ENCODE measurements at regions not wholly inside any gene's neighbourhood (a gene's known extent, or its start where the extent isn't known, plus 50 kb on each side); places are given as distances from the start of the nearest gene placed in this dataset.
A peak's percentile ranks its signal among the peaks of the same experiment; 100 is the strongest.

GRCh38 chr1:228809621-228810394 is 74.5 kb downstream of the RHOU start:
- peaks cover 45% of the 10 kb centered on the region for H3K4me1 ChIP-seq (ENCODE audit: control insufficient read depth, insufficient read depth, low read length)
- no peaks in the 10 kb centered on the region for H3K9me3 ChIP-seq (ENCODE audit: control insufficient read depth, insufficient read depth, low read length)
- no peak overlapping the region for H3K4me3 ChIP-seq (ENCODE audit: low read depth, low read length)
- no peak overlapping the region for H3K9ac ChIP-seq (ENCODE audit: low read depth, low read length)
- no peaks in the 10 kb centered on the region for H3K27me3 ChIP-seq (ENCODE audit: control insufficient read depth, insufficient read depth, low read length)
- H3K36me3 ChIP-seq (ENCODE audit: control insufficient read depth, insufficient read depth, low read length): no peaks in the 10 kb centered on the region
- peak overlapping the region; percentile 52 for H3K27ac ChIP-seq (ENCODE audit: low read depth, low read length)

- H3K27ac ChIP-seq (ENCODE audit: low read depth, low read length): no peak overlapping the region
- H3K9ac ChIP-seq (ENCODE audit: low read depth, low read length): no peak overlapping the region
- no peaks in the 10 kb centered on the region for H3K36me3 ChIP-seq (ENCODE audit: control insufficient read depth, insufficient read depth, low read length)
- H3K9me3 ChIP-seq (ENCODE audit: control insufficient read depth, insufficient read depth, low read length): no peaks in the 10 kb centered on the region
- H3K27me3 ChIP-seq (ENCODE audit: control insufficient read depth, insufficient read depth, low read length): no peaks in the 10 kb centered on the region
- peaks cover 39% of the 10 kb centered on the region for H3K4me1 ChIP-seq (ENCODE audit: control insufficient read depth, insufficient read depth, low read length)
- H3K4me3 ChIP-seq (ENCODE audit: low read depth, low read length): no peak overlapping the region
These were observed 75.1 kb downstream of the RHOU start for GRCh38 chr1:228810395-228810758.

- Histone ChIP-seq H3K4me1 (ENCODE audit: control insufficient read depth, insufficient read depth, low read length) (peaks cover 39% of the 10 kb centered on the region), H3K9me3 (ENCODE audit: control insufficient read depth, insufficient read depth, low read length) (no peaks in the 10 kb centered on the region), H3K4me3 (ENCODE audit: low read depth, low read length) (no peak overlapping the region), H3K27ac (ENCODE audit: low read depth, low read length) (no peak overlapping the region), H3K9ac (ENCODE audit: low read depth, low read length) (no peak overlapping the region), H3K36me3 (ENCODE audit: control insufficient read depth, insufficient read depth, low read length) (no peaks in the 10 kb centered on the region), H3K27me3 (ENCODE audit: control insufficient read depth, insufficient read depth, low read length) (no peaks in the 10 kb centered on the region)
These were observed 75.8 kb downstream of the RHOU start for GRCh38 chr1:228810878-228811711.

- Histone ChIP-seq H3K27ac (ENCODE audit: low read depth, low read length) (no peak overlapping the region), H3K9ac (ENCODE audit: low read depth, low read length) (no peak overlapping the region), H3K36me3 (ENCODE audit: control insufficient read depth, insufficient read depth, low read length) (no peaks in the 10 kb centered on the region), H3K9me3 (ENCODE audit: control insufficient read depth, insufficient read depth, low read length) (no peaks in the 10 kb centered on the region), H3K4me3 (ENCODE audit: low read depth, low read length) (no peak overlapping the region), H3K27me3 (ENCODE audit: control insufficient read depth, insufficient read depth, low read length) (no peaks in the 10 kb centered on the region), H3K4me1 (ENCODE audit: control insufficient read depth, insufficient read depth, low read length) (peaks cover 39% of the 10 kb centered on the region)
These were observed 76.5 kb downstream of the RHOU start for GRCh38 chr1:228811712-228812305.

GRCh38 chr1:228812961-228813360 is 77.7 kb downstream of the RHOU start:
- H3K4me3 ChIP-seq (ENCODE audit: low read depth, low read length): no peak overlapping the region

DNA sequence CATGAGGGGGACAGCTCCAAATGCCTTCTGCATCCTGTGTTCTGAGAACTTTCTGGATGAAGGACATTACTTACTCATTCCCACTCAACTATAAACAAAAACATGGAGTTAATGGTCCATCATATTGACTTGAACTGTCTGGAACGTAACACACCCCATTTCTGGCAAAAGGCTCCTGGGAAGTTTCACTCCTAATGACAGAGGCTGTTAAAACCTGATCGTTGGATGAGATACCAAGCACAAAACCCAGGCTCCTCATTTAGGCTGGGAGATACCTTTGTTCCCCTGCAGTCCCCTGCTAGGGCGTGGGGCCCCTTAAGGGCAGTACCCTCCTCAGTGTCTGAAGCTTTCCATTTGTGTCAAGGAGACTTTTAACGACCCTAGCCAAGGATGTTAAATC is 78.9 kb downstream of the RHOU start:
- Histone ChIP-seq H3K9ac (ENCODE audit: low read depth, low read length) (no peak overlapping the region), H3K4me1 (ENCODE audit: control insufficient read depth, insufficient read depth, low read length) (peaks cover 32% of the 10 kb centered on the region), H3K27ac (ENCODE audit: low read depth, low read length) (no peak overlapping the region), H3K4me3 (ENCODE audit: low read depth, low read length) (no peak overlapping the region), H3K36me3 (ENCODE audit: control insufficient read depth, insufficient read depth, low read length) (no peaks in the 10 kb centered on the region), H3K27me3 (ENCODE audit: control insufficient read depth, insufficient read depth, low read length) (no peaks in the 10 kb centered on the region), H3K9me3 (ENCODE audit: control insufficient read depth, insufficient read depth, low read length) (no peaks in the 10 kb centered on the region)

More at GRCh38 chr1:228812961-228813360, 77.7 kb downstream of the RHOU start:
- H3K9ac ChIP-seq (ENCODE audit: low read depth, low read length): no peak overlapping the region
- H3K36me3 ChIP-seq (ENCODE audit: control insufficient read depth, insufficient read depth, low read length): no peaks in the 10 kb centered on the region
- no peak overlapping the region for H3K27ac ChIP-seq (ENCODE audit: low read depth, low read length)
- no peaks in the 10 kb centered on the region for H3K9me3 ChIP-seq (ENCODE audit: control insufficient read depth, insufficient read depth, low read length)
- H3K4me1 ChIP-seq (ENCODE audit: control insufficient read depth, insufficient read depth, low read length): peaks cover 39% of the 10 kb centered on the region
- H3K27me3 ChIP-seq (ENCODE audit: control insufficient read depth, insufficient read depth, low read length): no peaks in the 10 kb centered on the region

GRCh38 chr1:228818296-228818695 is 83.0 kb downstream of the RHOU start:
- Histone ChIP-seq H3K4me1 (ENCODE audit: control insufficient read depth, insufficient read depth, low read length) (peaks cover 8% of the 10 kb centered on the region), H3K36me3 (ENCODE audit: control insufficient read depth, insufficient read depth, low read length) (no peaks in the 10 kb centered on the region), H3K9me3 (ENCODE audit: control insufficient read depth, insufficient read depth, low read length) (no peaks in the 10 kb centered on the region), H3K4me3 (ENCODE audit: low read depth, low read length) (no peak overlapping the region), H3K27ac (ENCODE audit: low read depth, low read length) (no peak overlapping the region), H3K27me3 (ENCODE audit: control insufficient read depth, insufficient read depth, low read length) (no peaks in the 10 kb centered on the region), H3K9ac (ENCODE audit: low read depth, low read length) (no peak overlapping the region)

GRCh38 chr1:228818928-228819630 is 83.8 kb downstream of the RHOU start:
- no peaks in the 10 kb centered on the region for H3K27me3 ChIP-seq (ENCODE audit: control insufficient read depth, insufficient read depth, low read length)
- H3K27ac ChIP-seq (ENCODE audit: low read depth, low read length): no peak overlapping the region
- peaks cover 6% of the 10 kb centered on the region for H3K4me1 ChIP-seq (ENCODE audit: control insufficient read depth, insufficient read depth, low read length)
- no peak overlapping the region for H3K4me3 ChIP-seq (ENCODE audit: low read depth, low read length)
- H3K9me3 ChIP-seq (ENCODE audit: control insufficient read depth, insufficient read depth, low read length): no peaks in the 10 kb centered on the region
- H3K36me3 ChIP-seq (ENCODE audit: control insufficient read depth, insufficient read depth, low read length): no peaks in the 10 kb centered on the region
- no peak overlapping the region for H3K9ac ChIP-seq (ENCODE audit: low read depth, low read length)

DNA sequence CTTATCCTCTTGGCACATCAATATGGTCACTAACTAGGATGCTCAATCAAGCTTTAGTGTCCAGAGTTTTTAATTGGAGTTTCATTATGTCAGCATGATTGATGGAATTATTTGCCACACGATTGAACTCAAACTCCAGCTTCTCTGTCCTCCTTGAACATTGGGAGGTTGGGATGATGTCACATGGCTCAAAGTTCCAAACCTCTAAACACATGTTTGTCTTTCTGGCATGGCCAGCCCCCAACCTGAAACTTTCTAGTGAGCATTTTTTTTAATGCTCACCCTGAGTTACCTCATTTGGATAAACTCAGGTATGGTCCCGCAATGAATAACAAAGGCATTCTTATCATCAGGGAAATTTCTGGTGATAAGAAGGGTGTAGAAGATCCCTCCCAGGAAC is 86.0 kb downstream of the RHOU start:
- Histone ChIP-seq H3K9ac (ENCODE audit: low read depth, low read length) (no peak overlapping the region), H3K4me3 (ENCODE audit: low read depth, low read length) (no peak overlapping the region), H3K9me3 (ENCODE audit: control insufficient read depth, insufficient read depth, low read length) (no peaks in the 10 kb centered on the region), H3K27ac (ENCODE audit: low read depth, low read length) (no peak overlapping the region), H3K27me3 (ENCODE audit: control insufficient read depth, insufficient read depth, low read length) (no peaks in the 10 kb centered on the region), H3K4me1 (ENCODE audit: control insufficient read depth, insufficient read depth, low read length) (no peaks in the 10 kb centered on the region), H3K36me3 (ENCODE audit: control insufficient read depth, insufficient read depth, low read length) (no peaks in the 10 kb centered on the region)

GRCh38 chr1:228823200-228823599 is 87.9 kb downstream of the RHOU start:
- no peaks in the 10 kb centered on the region for H3K36me3 ChIP-seq (ENCODE audit: control insufficient read depth, insufficient read depth, low read length)
- no peak overlapping the region for H3K27ac ChIP-seq (ENCODE audit: low read depth, low read length)
- H3K4me3 ChIP-seq (ENCODE audit: low read depth, low read length): no peak overlapping the region
- H3K9me3 ChIP-seq (ENCODE audit: control insufficient read depth, insufficient read depth, low read length): no peaks in the 10 kb centered on the region
- no peaks in the 10 kb centered on the region for H3K27me3 ChIP-seq (ENCODE audit: control insufficient read depth, insufficient read depth, low read length)
- 0 out of 2 replicates have a peak, but pooled peaks cover 6% of the 10 kb centered on the region for H3K4me1 ChIP-seq (ENCODE audit: control insufficient read depth, insufficient read depth, low read length)
- no peak overlapping the region for H3K9ac ChIP-seq (ENCODE audit: low read depth, low read length)
